WTC11 (cell line): ENCODE measurements at regions not wholly inside any gene's neighbourhood (a gene's known extent, or its start where the extent isn't known, plus 50 kb on each side); places are given as distances from the start of the nearest gene placed in this dataset.

Experiments
- ATAC-seq: fragments of 200-7000 bp; cut with Tn5 transposase; 2 replicates; pipeline ENCODE4 v1.10.0; 2021; ENCODE audit warnings: mild to moderate bottlenecking, moderate library complexity
- CTCF ChIA-PET: fragments of 300-600 bp; sonication (Branson Sonifier 250); formaldehyde crosslinking; loops from one replicate; lab custom pipeline; 2021; ENCODE audit warnings: antibody characterized with exemption; lab: Charles Lee
- POLR2A ChIA-PET: fragments of 350-600 bp; sonication (Branson Sonifier 250); formaldehyde crosslinking; loops from one replicate; lab custom pipeline; 2021; ENCODE audit warnings: antibody characterized with exemption; lab: Charles Lee
- DNase-seq: peaks from one replicate; pipeline ENCODE4 v3.0.0; 2021; ENCODE audit warnings: low spot score
- H3K27ac Mint-ChIP-seq: 2 replicates; pipeline ENCODE4 v1.8.0; 2021; ENCODE audit warnings: mixed read lengths
- H3K27me3 Mint-ChIP-seq: 2 replicates; pipeline ENCODE4 v1.8.0; 2021; ENCODE audit warnings: low read depth, mild to moderate bottlenecking, moderate library complexity, mixed read lengths
- H3K36me3 Mint-ChIP-seq: 2 replicates; pipeline ENCODE4 v1.8.0; 2021; ENCODE audit warnings: mixed read lengths
- H3K4me1 Mint-ChIP-seq: 2 replicates; pipeline ENCODE4 v1.8.0; 2022; ENCODE audit warnings: mixed read lengths
- H3K4me3 Mint-ChIP-seq: 2 replicates; pipeline ENCODE4 v1.8.0; 2021; ENCODE audit warnings: mild to moderate bottlenecking, moderate library complexity, mixed read lengths
- H3K9me3 Mint-ChIP-seq: 2 replicates; pipeline ENCODE4 v1.8.0; 2021; ENCODE audit warnings: mixed read lengths
- CREB1 ChIP-seq: sonication (generic); formaldehyde crosslinking; IDR thresholded peaks from 2 replicates; pipeline ENCODE4 v1.8.0; 2023; ENCODE audit warnings: mild to moderate bottlenecking, missing genetic modification reagents
- E2F1 ChIP-seq: sonication (generic); formaldehyde crosslinking; IDR thresholded peaks from 2 replicates; pipeline ENCODE4 v1.8.0; 2022; ENCODE audit warnings: mild to moderate bottlenecking, missing genetic modification reagents
- GRHL2 ChIP-seq: fragments of 250-450 bp; sonication (Bioruptor Pico); IDR thresholded peaks from 2 replicates; pipeline ENCODE4 v1.8.0; 2022; ENCODE audit warnings: mild to moderate bottlenecking, moderate library complexity; ENCODE audit not compliant: insufficient replicate concordance, severe bottlenecking
- IRF1 ChIP-seq: sonication (generic); formaldehyde crosslinking; IDR thresholded peaks from 2 replicates; pipeline ENCODE4 v1.8.0; 2023; ENCODE audit warnings: missing genetic modification reagents
- IRF2 ChIP-seq: sonication (generic); formaldehyde crosslinking; IDR thresholded peaks from 2 replicates; pipeline ENCODE4 v1.8.0; 2022; ENCODE audit warnings: low read depth, missing genetic modification reagents, borderline replicate concordance
- JUN ChIP-seq: sonication (generic); formaldehyde crosslinking; IDR thresholded peaks from 2 replicates; pipeline ENCODE4 v1.8.0; 2023; ENCODE audit warnings: mild to moderate bottlenecking, missing genetic modification reagents
- MYBL2 ChIP-seq: sonication (generic); formaldehyde crosslinking; IDR thresholded peaks from 2 replicates; pipeline ENCODE4 v1.8.1; 2023; ENCODE audit warnings: mild to moderate bottlenecking, moderate library complexity, missing genetic modification reagents
- NR1H2 ChIP-seq: sonication (generic); formaldehyde crosslinking; IDR thresholded peaks from 2 replicates; pipeline ENCODE4 v1.9.0; 2021; ENCODE audit warnings: mild to moderate bottlenecking, moderate library complexity, missing genetic modification reagents
- TCF7 ChIP-seq: sonication (generic); formaldehyde crosslinking; IDR thresholded peaks from 2 replicates; pipeline ENCODE4 v1.8.0; 2022; ENCODE audit warnings: mild to moderate bottlenecking, low read depth, missing genetic modification reagents, moderate library complexity
- TEAD1 ChIP-seq: sonication (generic); formaldehyde crosslinking; IDR thresholded peaks from 2 replicates; pipeline ENCODE4 v1.8.0; 2022; ENCODE audit warnings: mild to moderate bottlenecking, missing genetic modification reagents
- ZBTB21 ChIP-seq: sonication (generic); formaldehyde crosslinking; IDR thresholded peaks from 2 replicates; pipeline ENCODE4 v1.8.1; 2023; ENCODE audit warnings: mild to moderate bottlenecking, missing genetic modification reagents, borderline replicate concordance
- ZMAT4 ChIP-seq: fragments of 250-450 bp; sonication (Bioruptor Pico); IDR thresholded peaks from 2 replicates; pipeline ENCODE4 v1.9.0; 2021; ENCODE audit warnings: mild to moderate bottlenecking
- ZNF138 ChIP-seq: sonication (generic); formaldehyde crosslinking; conservative IDR thresholded peaks from 2 replicates; pipeline ENCODE4 v1.8.1; 2022; ENCODE audit warnings: mild to moderate bottlenecking, moderate library complexity, missing genetic modification reagents
- ZNF232 ChIP-seq: sonication (generic); formaldehyde crosslinking; IDR thresholded peaks from 2 replicates; pipeline ENCODE4 v1.8.0; 2022; ENCODE audit warnings: mild to moderate bottlenecking, missing genetic modification reagents
- ZNF263 ChIP-seq: sonication (generic); formaldehyde crosslinking; IDR thresholded peaks from 2 replicates; pipeline ENCODE4 v1.8.1; 2022; ENCODE audit warnings: low read depth, mild to moderate bottlenecking, moderate library complexity, missing genetic modification reagents
- ZNF416 ChIP-seq: fragments of 250-450 bp; sonication (Bioruptor Pico); IDR thresholded peaks from 2 replicates; pipeline ENCODE4 v1.9.0; 2021; ENCODE audit warnings: mild to moderate bottlenecking, inconsistent platforms
- ZNF671 ChIP-seq: fragments of 250-450 bp; sonication (Bioruptor Pico); IDR thresholded peaks from 2 replicates; pipeline ENCODE4 v1.8.0; 2021; ENCODE audit warnings: mild to moderate bottlenecking
- TF ChIP-seq, protein P1 (sequence below): sonication (generic); formaldehyde crosslinking; IDR thresholded peaks from 2 replicates; pipeline ENCODE4 v1.8.0; 2023; ENCODE audit warnings: missing genetic modification reagents, mild to moderate bottlenecking, borderline replicate concordance
- TF ChIP-seq, protein P2 (sequence below): sonication (generic); formaldehyde crosslinking; IDR thresholded peaks from 2 replicates; pipeline ENCODE4 v1.8.1; 2023; ENCODE audit warnings: mild to moderate bottlenecking, missing genetic modification reagents, borderline replicate concordance
- TF ChIP-seq, protein P3 (sequence below): fragments of 250-450 bp; sonication (Bioruptor Pico); IDR thresholded peaks from 2 replicates; pipeline ENCODE4 v1.9.0; 2021; ENCODE audit warnings: moderate library complexity, mild to moderate bottlenecking, inconsistent platforms, borderline replicate concordance
- TF ChIP-seq, protein P4 (sequence below): sonication (generic); formaldehyde crosslinking; IDR thresholded peaks from 2 replicates; pipeline ENCODE4 v1.8.0; 2022; ENCODE audit warnings: missing genetic modification reagents

- Mint-ChIP-seq H3K27me3 (peaks cover 9% of the 10 kb centered on the region; the same call in 1 of the 2 replicates), H3K27ac (no peak overlapping the region), H3K9me3 (peaks cover 16% of the 10 kb centered on the region), H3K4me3 (no peak overlapping the region), H3K36me3 (peaks cover 5% of the 10 kb centered on the region), H3K4me1 (peaks cover 20% of the 10 kb centered on the region)
- DNase-seq, result no peak
- POLR2A ChIA-PET, result no interaction called here
- CTCF ChIA-PET, result no interaction called here
- no peak for TF ChIP-seq ZNF263 (CRISPR knock-in tag)
- TF ChIP-seq ZBTB21 (CRISPR knock-in tag), result no peak
- TF ChIP-seq CREB1 (CRISPR knock-in tag), result no peak
- TF ChIP-seq JUN, result no peak
- TF ChIP-seq ZMAT4, result no peak
- TF ChIP-seq ZNF671, result no peak
- TF ChIP-seq, protein P1, sequence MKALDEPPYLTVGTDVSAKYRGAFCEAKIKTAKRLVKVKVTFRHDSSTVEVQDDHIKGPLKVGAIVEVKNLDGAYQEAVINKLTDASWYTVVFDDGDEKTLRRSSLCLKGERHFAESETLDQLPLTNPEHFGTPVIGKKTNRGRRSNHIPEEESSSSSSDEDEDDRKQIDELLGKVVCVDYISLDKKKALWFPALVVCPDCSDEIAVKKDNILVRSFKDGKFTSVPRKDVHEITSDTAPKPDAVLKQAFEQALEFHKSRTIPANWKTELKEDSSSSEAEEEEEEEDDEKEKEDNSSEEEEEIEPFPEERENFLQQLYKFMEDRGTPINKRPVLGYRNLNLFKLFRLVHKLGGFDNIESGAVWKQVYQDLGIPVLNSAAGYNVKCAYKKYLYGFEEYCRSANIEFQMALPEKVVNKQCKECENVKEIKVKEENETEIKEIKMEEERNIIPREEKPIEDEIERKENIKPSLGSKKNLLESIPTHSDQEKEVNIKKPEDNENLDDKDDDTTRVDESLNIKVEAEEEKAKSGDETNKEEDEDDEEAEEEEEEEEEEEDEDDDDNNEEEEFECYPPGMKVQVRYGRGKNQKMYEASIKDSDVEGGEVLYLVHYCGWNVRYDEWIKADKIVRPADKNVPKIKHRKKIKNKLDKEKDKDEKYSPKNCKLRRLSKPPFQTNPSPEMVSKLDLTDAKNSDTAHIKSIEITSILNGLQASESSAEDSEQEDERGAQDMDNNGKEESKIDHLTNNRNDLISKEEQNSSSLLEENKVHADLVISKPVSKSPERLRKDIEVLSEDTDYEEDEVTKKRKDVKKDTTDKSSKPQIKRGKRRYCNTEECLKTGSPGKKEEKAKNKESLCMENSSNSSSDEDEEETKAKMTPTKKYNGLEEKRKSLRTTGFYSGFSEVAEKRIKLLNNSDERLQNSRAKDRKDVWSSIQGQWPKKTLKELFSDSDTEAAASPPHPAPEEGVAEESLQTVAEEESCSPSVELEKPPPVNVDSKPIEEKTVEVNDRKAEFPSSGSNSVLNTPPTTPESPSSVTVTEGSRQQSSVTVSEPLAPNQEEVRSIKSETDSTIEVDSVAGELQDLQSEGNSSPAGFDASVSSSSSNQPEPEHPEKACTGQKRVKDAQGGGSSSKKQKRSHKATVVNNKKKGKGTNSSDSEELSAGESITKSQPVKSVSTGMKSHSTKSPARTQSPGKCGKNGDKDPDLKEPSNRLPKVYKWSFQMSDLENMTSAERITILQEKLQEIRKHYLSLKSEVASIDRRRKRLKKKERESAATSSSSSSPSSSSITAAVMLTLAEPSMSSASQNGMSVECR (CRISPR knock-in tag), result no peak
- no peak for TF ChIP-seq GRHL2 (CRISPR knock-in tag)
- TF ChIP-seq, protein P2, sequence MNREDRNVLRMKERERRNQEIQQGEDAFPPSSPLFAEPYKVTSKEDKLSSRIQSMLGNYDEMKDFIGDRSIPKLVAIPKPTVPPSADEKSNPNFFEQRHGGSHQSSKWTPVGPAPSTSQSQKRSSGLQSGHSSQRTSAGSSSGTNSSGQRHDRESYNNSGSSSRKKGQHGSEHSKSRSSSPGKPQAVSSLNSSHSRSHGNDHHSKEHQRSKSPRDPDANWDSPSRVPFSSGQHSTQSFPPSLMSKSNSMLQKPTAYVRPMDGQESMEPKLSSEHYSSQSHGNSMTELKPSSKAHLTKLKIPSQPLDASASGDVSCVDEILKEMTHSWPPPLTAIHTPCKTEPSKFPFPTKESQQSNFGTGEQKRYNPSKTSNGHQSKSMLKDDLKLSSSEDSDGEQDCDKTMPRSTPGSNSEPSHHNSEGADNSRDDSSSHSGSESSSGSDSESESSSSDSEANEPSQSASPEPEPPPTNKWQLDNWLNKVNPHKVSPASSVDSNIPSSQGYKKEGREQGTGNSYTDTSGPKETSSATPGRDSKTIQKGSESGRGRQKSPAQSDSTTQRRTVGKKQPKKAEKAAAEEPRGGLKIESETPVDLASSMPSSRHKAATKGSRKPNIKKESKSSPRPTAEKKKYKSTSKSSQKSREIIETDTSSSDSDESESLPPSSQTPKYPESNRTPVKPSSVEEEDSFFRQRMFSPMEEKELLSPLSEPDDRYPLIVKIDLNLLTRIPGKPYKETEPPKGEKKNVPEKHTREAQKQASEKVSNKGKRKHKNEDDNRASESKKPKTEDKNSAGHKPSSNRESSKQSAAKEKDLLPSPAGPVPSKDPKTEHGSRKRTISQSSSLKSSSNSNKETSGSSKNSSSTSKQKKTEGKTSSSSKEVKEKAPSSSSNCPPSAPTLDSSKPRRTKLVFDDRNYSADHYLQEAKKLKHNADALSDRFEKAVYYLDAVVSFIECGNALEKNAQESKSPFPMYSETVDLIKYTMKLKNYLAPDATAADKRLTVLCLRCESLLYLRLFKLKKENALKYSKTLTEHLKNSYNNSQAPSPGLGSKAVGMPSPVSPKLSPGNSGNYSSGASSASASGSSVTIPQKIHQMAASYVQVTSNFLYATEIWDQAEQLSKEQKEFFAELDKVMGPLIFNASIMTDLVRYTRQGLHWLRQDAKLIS, result no peak
- no peak for TF ChIP-seq ZNF138 (CRISPR knock-in tag)
- TF ChIP-seq IRF2 (CRISPR knock-in tag), result no peak
- no peak for TF ChIP-seq TCF7 (CRISPR knock-in tag)
- TF ChIP-seq, protein P3, sequence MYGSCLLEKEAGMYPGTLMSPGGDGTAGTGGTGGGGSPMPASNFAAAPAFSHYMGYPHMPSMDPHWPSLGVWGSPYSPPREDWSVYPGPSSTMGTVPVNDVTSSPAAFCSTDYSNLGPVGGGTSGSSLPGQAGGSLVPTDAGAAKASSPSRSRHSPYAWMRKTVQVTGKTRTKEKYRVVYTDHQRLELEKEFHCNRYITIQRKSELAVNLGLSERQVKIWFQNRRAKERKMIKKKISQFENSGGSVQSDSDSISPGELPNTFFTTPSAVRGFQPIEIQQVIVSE (CRISPR knock-in tag), result no peak
- TF ChIP-seq IRF1, result no peak
- ATAC-seq, result no peak
Observed at GRCh38 chr14:89635615-89636014, 218.6 kb upstream of the FOXN3 start.

DNA sequence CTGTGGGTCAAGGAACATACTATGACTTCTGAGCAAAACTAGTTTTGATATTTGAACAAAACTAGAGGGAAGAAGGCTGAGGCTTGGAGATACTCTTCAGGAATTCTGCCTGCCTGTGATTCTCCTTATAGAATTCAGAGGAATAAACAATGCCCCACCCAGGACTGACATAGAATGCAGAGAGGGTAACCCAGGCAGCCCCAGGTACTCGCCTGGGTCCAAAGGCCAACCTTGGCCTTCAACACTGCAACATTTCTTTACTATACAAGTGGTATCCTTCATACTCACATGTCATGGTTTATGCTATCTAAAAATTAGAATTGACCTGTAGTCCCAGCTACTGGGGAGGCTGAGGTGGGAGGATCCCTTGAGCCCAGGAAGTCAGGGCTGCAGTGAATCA lies 217.0 kb upstream of the FOXN3 start:
- CTCF ChIA-PET, result interaction anchor here (1.0 kb wide), 1 partner anchor 146 kb away, joined by 3 read pairs; no protein-coding TSS in a partner anchor
- no peak for DNase-seq
- no peak for TF ChIP-seq CREB1 (CRISPR knock-in tag)
- no peak for TF ChIP-seq E2F1 (CRISPR knock-in tag)
- TF ChIP-seq ZNF416 (CRISPR knock-in tag), result no peak
- no peak for TF ChIP-seq MYBL2 (CRISPR knock-in tag)
- TF ChIP-seq TEAD1 (CRISPR knock-in tag), result no peak
- no peak for TF ChIP-seq NR1H2 (CRISPR knock-in tag)
- TF ChIP-seq, protein P4, sequence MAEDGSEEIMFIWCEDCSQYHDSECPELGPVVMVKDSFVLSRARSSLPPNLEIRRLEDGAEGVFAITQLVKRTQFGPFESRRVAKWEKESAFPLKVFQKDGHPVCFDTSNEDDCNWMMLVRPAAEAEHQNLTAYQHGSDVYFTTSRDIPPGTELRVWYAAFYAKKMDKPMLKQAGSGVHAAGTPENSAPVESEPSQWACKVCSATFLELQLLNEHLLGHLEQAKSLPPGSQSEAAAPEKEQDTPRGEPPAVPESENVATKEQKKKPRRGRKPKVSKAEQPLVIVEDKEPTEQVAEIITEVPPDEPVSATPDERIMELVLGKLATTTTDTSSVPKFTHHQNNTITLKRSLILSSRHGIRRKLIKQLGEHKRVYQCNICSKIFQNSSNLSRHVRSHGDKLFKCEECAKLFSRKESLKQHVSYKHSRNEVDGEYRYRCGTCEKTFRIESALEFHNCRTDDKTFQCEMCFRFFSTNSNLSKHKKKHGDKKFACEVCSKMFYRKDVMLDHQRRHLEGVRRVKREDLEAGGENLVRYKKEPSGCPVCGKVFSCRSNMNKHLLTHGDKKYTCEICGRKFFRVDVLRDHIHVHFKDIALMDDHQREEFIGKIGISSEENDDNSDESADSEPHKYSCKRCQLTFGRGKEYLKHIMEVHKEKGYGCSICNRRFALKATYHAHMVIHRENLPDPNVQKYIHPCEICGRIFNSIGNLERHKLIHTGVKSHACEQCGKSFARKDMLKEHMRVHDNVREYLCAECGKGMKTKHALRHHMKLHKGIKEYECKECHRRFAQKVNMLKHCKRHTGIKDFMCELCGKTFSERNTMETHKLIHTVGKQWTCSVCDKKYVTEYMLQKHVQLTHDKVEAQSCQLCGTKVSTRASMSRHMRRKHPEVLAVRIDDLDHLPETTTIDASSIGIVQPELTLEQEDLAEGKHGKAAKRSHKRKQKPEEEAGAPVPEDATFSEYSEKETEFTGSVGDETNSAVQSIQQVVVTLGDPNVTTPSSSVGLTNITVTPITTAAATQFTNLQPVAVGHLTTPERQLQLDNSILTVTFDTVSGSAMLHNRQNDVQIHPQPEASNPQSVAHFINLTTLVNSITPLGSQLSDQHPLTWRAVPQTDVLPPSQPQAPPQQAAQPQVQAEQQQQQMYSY (CRISPR knock-in tag), result no peak
- no peak for TF ChIP-seq ZNF263 (CRISPR knock-in tag)
- no peak for TF ChIP-seq ZNF138 (CRISPR knock-in tag)
- no peak for TF ChIP-seq ZNF232 (CRISPR knock-in tag)

More for the DNA sequence above, 217.0 kb upstream of the FOXN3 start:
- H3K9me3 Mint-ChIP-seq, result peaks cover 8% of the 10 kb centered on the region
- ATAC-seq, result no peak
- peaks cover 35% of the 10 kb centered on the region for H3K4me1 Mint-ChIP-seq
- H3K27ac Mint-ChIP-seq, result no peak overlapping the region
- no peak overlapping the region for H3K4me3 Mint-ChIP-seq
- H3K27me3 Mint-ChIP-seq, result peaks cover 10% of the 10 kb centered on the region; the same call in 1 of the 2 replicates
- POLR2A ChIA-PET, result no interaction called here
- H3K36me3 Mint-ChIP-seq, result peaks cover 2% of the 10 kb centered on the region; the same call in 1 of the 2 replicates
